ENCODE measurements at regions not wholly inside any gene's neighbourhood (a gene's known extent, or its start where the extent isn't known, plus 50 kb on each side); places are given as distances from the start of the nearest gene placed in this dataset.

DNA sequence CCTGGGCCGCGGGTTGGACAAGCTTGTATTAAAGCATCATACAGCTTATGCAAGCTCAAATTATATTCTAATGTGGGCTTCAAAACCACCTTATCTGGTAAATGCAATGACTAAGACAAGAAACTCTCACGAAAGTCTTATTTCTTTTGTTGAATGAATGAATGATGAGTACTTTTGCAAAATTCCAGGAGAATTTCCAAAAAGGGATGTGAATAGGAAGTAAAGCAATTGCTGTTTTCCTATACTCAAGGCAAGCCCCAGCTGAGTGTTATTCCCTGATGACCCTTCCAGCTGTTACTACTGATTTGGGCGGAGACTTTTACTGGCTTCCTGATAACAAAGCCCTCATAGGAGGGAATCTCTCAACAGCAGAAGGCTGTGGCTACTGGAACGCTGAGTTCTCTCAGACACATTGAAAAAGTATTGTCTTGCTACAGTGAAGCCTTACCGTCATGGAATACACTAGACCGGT, 162.8 kb downstream of the SREK1 start:
- ATAC-seq = no peak

DNA sequence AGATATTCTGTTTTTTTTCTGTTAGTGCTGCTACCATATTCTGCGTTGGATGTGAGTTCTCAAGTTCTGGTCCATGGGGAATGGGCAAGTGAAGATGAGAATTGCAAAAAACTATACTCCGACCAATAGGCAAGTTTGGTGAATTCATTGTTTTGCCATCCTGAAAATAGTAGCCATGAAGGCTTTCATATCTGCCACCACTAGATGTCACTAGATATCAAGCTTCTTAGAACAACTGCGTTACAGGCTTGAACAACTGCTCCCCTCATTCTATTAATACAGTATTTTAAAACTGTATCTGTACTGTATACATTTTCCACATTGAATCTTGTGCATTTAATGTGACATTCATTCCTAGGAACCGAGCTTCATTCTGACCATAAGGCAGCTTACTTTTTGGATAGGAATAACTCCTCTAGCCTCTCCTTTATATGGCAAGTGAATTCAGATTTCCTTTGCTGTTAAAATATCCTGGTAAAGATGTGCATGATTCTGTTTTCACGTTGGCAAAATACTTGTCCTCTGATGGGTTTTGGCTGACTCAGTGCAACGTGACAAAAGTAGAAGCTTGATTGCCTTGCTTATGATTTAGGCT, 163.6 kb downstream of the SREK1 start:
- peak; percentile 51 to 53 for ATAC-seq

DNA sequence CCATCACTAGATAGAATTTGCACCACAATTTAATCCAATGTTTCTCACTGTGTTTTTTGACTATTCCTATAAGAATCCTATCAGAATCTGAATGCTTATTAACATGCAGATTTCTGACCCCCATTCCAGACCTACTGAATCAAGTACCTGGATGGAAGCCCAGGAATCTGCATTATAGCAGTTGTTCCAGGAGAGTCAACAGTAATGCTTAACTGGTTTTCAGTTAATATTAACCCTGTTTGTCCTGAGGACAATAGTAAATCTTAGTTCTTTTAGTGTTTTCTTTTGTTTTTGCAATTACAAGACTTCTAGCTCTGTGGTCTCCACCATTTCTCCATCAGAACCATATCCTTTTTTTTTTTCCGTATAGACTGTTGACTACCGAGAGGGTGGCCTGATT, 168.2 kb downstream of the SREK1 start:
- ATAC-seq = no peak

GRCh38 chr5:66315784-66316183, 171.7 kb downstream of the SREK1 start:
- no peak for ATAC-seq

DNA sequence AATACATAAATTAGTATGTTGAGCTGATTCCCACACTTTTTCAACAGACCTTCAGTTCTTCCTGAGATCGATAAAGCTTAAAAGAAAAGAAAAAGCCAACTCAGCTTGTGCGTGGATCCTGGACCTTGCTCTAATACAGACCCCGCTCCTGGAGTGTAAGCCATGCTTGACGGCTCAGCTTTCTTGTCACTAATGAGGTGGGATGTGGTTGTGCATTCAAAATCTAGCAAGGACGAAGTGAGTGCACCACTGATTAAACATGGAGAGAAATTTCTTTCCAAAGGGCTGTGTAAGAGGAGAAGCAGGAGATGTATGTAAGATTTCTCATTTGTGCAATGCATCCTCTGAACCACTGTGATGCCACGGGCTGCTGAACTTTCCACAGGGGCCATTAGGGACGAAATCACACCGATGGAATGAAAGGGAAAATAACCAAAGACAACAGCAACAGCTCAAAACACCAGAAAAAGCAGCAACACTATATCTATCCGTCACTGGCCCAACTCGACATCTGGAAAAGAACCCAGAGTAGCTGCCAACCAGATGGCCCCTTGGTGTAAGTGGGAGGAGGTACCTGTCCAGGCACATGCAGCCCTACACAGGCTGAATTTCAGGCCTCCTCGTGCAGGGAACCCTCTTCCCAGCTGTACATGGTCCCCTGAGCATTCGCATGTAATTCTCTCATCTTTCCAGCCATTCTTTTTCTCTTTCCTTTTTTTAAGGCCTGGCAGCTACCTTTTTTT, 178.9 kb downstream of the SREK1 start:
- no peak for ATAC-seq

DNA sequence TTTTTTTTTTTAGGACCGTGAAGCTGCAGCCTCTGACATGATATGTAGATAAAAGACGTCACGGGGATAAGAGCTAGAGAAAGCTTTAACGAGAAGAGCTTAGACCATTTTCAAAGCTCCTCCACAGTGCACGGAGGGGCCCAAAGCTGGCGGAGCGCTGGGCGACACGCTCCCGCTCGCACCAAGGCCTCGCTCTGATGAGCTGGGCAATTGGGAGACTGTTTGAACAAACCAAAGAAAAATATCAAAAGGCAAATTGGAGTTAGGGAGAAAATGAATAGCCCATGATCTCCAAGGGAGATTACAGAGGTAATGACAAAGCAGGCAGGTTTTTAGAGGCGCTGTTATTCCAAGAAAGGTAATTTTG, 179.4 kb downstream of the SREK1 start:
- no peak for ATAC-seq

GRCh38 chr5:66324357-66324756, 180.3 kb downstream of the SREK1 start:
- ATAC-seq = no peak

GRCh38 chr5:66326276-66326675, 182.2 kb downstream of the SREK1 start:
- ATAC-seq = no peak

DNA sequence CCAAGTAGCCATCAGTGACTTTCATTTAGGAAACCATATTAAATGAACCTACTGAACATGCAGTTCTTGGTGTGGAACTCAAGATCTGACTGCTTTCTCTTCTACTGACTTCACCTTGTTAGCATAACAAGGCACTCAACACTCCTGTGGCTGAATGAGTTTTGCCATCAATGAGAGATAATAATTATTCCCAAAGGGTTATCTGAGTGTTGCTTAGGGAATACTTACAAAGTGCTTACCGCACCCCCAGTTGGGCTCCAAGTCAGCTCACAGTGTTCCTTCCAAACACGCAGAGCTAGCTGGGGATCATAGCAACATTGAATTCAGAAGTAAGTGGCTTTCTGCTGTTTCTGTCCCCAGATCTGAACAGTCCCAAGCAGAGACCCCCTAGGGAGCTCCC, 182.9 kb downstream of the SREK1 start:
- ATAC-seq = no peak

- ATAC-seq = peak; percentile 45 to 65
Observed at GRCh38 chr5:66329078-66329477, 185.0 kb downstream of the SREK1 start.

DNA sequence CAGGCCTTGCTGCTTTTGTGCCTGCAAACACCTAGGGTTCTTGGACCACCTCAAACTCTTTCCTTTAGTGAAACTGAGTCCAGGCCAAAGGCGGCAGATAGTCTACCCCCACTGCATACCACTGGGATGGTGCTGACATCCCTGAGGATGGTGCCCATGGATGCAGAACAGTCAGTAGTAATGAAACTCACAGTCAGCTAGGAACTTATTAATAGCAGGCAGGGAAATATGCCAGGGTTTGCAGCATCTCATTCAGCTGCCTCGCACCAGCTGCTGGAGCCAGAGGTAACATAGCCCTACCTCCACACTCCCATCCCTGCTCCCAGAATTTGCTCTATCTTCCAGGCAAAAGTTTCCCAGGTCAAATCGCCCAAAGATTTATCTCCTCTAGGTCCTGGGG, 189.1 kb downstream of the SREK1 start:
- no peak for ATAC-seq

DNA sequence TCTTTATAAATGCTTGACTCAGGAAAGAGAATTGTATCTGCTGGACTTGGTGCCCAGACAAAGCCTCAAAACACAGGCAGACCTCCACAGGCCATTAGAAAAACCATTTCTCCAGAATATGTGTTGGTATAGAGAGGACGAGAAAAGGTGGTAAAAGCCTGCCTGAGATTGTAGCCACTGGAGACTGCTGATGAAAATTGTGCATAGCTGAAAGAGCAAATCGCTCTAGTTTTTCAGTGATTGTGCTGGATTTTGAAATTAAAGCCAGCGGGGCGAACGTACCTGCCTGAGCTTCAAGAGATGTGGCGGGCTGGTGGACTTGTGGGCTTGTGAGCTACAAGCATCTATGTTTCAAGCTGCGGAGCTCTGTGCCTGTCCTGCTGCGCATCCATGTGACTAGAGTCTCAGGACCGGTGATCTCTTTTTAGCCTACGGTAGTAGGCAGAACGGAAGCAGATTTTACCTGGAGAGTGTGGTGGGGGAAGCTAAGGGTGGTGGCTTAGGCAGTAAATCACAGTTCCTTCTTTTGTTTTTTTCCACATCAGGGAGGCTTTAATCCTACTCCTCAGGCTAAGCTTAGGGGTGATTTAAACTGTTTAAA, 193.6 kb downstream of the SREK1 start:
- ATAC-seq = no peak

DNA sequence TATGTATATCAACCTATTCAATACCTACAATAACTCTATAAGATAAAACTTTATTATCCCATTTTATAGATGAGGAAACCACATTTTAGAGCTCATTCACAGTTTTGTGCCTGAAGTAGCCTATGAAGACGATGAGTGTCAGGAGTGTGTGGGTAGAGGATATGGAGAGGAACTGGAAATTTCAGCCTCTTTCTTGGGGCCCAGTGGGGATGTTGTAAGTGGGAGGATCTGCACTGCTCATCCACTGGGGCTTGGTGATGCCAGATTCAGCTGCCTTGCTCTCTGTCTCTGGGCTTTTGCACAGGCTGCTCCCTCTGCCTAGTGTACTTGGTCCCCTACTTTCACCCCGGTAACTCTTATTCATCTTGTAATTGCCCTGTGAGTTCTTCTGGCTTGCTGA, 194.7 kb downstream of the SREK1 start:
- ATAC-seq = no peak

DNA sequence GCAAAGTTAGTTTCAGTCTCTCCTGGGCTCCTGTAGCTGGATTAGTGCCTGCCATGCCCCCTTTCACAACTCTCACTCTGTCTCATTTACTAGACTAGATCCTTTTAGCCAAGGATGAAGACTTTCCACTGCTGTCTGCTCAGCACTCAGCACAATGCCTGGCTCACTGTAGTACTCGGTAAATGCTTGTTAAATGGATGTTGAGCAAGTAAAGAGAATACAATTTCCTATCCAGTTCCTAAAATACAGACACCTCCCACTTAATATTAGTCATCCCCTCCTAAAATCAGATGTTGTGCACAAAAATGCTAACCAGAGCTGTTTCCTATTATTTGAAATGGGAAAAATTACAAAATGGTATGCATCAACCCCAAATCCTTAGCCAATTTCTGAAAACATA, 195.8 kb downstream of the SREK1 start:
- ATAC-seq = no peak

GRCh38 chr5:66340786-66341185, 196.7 kb downstream of the SREK1 start:
- no peak for ATAC-seq

DNA sequence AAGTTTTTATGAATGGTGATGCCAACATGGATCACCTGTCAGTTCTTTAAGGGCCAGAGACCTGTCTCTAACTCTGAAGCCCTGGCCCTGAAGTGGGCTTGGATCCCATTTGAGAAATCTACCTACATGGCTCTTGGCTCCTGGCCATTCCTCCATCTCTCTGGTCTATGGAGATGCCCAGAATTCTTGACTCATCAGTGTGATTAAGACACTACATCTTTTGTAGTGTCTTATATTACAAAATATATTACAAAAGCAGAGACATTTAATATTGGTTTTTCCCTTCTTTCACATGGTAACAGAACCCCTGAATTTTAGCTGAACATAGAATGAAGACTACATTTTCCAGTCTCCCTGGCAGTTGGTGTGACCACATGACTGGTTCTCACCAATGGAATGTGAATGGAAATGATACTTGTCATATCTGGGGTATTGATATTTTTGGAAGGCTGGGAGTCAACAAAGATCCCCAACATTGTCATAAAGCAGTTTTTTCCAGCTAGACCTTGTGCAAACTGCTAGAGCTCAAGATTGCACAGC, 198.3 kb downstream of the SREK1 start:
- no peak for ATAC-seq

GRCh38 chr5:66343370-66344071, 199.4 kb downstream of the SREK1 start:
- no peak for ATAC-seq

- no peak for ATAC-seq
Observed at GRCh38 chr5:66344544-66344943, 200.4 kb downstream of the SREK1 start.

DNA sequence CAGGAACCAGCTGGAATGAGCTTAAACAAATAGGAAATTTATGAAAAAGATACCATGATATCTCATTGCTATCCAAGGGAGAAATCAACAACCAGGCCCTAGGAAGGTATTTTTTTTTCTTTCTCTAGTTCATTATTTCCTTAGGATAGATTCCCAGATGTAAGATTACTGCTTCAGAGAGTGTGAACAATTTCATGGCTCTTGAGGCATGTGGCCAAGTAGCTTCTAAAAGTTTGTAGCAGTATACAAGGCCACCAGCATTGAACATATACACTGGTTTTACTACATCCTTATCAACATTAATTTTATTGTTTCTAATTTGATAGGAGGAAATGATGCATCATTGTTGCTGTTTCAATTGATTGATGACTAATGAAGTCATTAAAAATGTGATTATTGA, 201.2 kb downstream of the SREK1 start:
- ATAC-seq = no peak

DNA sequence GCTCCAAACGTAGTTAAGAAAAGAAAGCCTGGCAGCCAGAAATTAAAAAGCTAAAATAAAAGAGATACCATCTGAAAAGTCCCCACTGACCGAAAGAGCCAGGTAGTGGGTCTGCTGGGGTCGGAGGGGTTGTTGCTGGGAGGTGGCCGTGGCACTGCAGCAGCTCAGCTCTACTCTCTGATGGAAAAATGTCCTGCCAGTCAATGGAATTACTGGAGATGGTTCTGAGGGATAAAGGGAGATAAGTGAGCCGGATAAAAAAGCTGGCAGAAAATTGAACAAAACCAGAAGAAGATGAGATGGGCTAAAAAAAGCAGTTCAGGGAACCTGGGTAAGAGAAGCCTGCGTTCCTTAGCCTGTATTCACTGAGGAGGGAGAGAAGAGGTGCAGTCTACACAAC, 202.8 kb downstream of the SREK1 start:
- ATAC-seq = no peak

DNA sequence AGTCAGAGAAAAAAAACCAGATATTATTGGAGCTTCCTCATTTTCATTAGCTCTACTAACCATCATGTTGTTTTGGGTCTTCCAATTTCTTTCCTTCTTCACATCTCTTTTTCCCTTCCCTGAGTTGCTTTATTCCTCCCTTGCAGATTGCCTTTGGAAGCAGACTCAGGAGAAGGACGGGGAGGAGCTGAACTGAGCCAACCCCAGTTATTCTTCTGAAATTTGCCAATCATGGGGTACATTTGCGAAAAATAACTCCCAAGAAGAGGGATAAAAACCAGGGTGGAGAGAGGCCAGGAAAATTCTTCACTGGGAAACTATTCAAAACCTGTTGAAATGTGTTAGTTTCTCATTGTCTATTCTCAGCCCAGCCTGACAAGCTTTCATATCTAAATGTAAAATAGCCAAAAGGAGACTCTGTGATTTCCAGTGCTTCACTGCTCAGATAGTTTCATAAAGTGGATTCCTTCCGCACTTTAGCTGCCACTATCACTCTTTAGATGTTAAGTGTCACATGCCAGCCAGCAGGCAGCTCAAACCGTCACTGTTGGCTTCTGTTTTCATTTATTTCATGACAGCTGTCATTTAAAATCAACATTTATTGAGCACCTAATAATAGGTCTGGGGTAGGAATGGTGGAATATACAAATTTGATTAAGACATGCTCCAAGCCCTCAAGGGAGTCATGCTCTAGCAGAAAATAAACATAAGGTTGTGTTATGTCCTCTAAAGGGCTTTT, 204.5 kb downstream of the SREK1 start:
- ATAC-seq = no peak

DNA sequence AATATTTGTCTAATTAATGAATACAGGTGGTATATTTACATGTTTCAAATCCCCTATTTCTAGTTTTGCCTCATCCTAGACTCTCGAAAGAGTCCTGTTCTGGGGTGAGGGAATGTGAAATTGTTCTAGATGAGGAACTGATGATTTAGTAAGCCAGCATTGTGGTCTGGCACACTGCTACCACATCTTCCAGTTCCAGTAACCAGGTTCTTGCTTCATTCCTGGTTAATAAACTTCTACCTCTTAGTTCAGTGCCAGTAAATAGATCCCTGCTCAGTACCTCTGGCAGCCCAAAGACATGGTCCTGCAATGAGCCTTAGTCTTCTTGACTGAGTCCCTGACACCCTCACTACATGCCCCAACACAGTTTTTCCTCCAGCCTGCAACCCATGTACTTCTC, 207.7 kb downstream of the SREK1 start:
- ATAC-seq = no peak

- ATAC-seq = no peak
Observed at GRCh38 chr5:66353186-66353585, 209.1 kb downstream of the SREK1 start.

Measured in activated CD4-positive, CD25-positive, alpha-beta regulatory T cell treated with anti-CD3 and anti-CD28 coated beads, Interleukin-2, amount 50 U/mL, for 24 hours (primary cell).